ENCODE measurements at regions not wholly inside any gene's neighbourhood (a gene's known extent, or its start where the extent isn't known, plus 50 kb on each side); places are given as distances from the start of the nearest gene placed in this dataset.
"Not testable (repeated sequence)": the region's sequence is repeated elsewhere in the genome, so short reads cannot be mapped to it uniquely, and the experiment has no call there.

- no peak overlapping the region for H3K27ac ChIP-seq (ENCODE audit: low read depth in 1 of 2, low read length in 2 of 2)
- Mint-ChIP-seq H3K9me3 (peaks cover 2% of the 10 kb centered on the region), H3K4me3 (no peak overlapping the region), H3K36me3 (ENCODE audit: low read depth) (no peaks in the 10 kb centered on the region), H3K4me1 (ENCODE audit: low read depth) (no peaks in the 10 kb centered on the region), H3K27ac (no peak overlapping the region), H3K27me3 (peaks cover 5% of the 10 kb centered on the region)
- H3K4me1 ChIP-seq (ENCODE audit: insufficient read depth, low read length) = no peaks in the 10 kb centered on the region
- peaks cover 0 to 15% of the 10 kb centered on the region in 2 experiments for H3K9me3 ChIP-seq (ENCODE audit: control insufficient read depth in 1 of 2, insufficient read depth in 1 of 2, low read length in 2 of 2)
- no peaks in the 10 kb centered on the region for H3K36me3 ChIP-seq (ENCODE audit: insufficient read depth, low read length)
- ATAC-seq (ENCODE audit: poor library complexity) (no peak), DNase-seq (no peak)
- no peak for TF ChIP-seq CTCF (IDR thresholded peaks at IDR 0.05)
- intact Hi-C loops (cut with DNase I, micrococcal nuclease) = no loop called here
- ChIA-PET CTCF (interaction anchor here (0.5 kb wide), 1 partner anchor 451 kb away, joined by 3 read pairs; no protein-coding TSS in a partner anchor), POLR2A (no interaction called here)
- no peak overlapping the region for H3K4me3 ChIP-seq (ENCODE audit: low read length)
- no peaks in the 10 kb centered on the region for H3K27me3 ChIP-seq (ENCODE audit: control insufficient read depth in 1 of 2, insufficient read depth in 2 of 2, low read length in 2 of 2)
Measured at GRCh38 chr7:91620827-91621226, 259.7 kb downstream of the MTERF1 start.

GRCh38 chr7:91627324-91627723 lies 253.2 kb downstream of the MTERF1 start:
- ATAC-seq (ENCODE audit: poor library complexity); intact Hi-C loops (cut with DNase I, micrococcal nuclease); H3K27me3 Mint-ChIP-seq: not testable (repeated sequence)

GRCh38 chr7:91628742-91629141 lies 251.8 kb downstream of the MTERF1 start:
- ChIA-PET POLR2A (no interaction called here), CTCF (no interaction called here)
- no peaks in the 10 kb centered on the region for H3K4me1 Mint-ChIP-seq (ENCODE audit: low read depth)
- H3K27ac ChIP-seq (ENCODE audit: low read depth in 1 of 2, low read length in 2 of 2) = no peak overlapping the region
- no peaks in the 10 kb centered on the region for H3K4me1 ChIP-seq (ENCODE audit: insufficient read depth, low read length)
- no peak overlapping the region for H3K4me3 ChIP-seq (ENCODE audit: low read length)
- no peak overlapping the region for H3K27ac Mint-ChIP-seq
- H3K27me3 Mint-ChIP-seq = peaks cover 5% of the 10 kb centered on the region
- H3K27me3 ChIP-seq (ENCODE audit: control insufficient read depth in 1 of 2, insufficient read depth in 2 of 2, low read length in 2 of 2) = no peaks in the 10 kb centered on the region
- no peaks in the 10 kb centered on the region for H3K36me3 Mint-ChIP-seq (ENCODE audit: low read depth)
- no peak overlapping the region for H3K4me3 Mint-ChIP-seq
- ATAC-seq (ENCODE audit: poor library complexity) (no peak), DNase-seq (no peak)
- H3K9me3 Mint-ChIP-seq = no peaks in the 10 kb centered on the region
- intact Hi-C loops (cut with DNase I, micrococcal nuclease) = no loop called here
- no peaks in the 10 kb centered on the region for H3K36me3 ChIP-seq (ENCODE audit: insufficient read depth, low read length)
- no peak for TF ChIP-seq CTCF (IDR thresholded peaks at IDR 0.05)
- peaks cover 0 to 21% of the 10 kb centered on the region in 2 experiments for H3K9me3 ChIP-seq (ENCODE audit: control insufficient read depth in 1 of 2, insufficient read depth in 1 of 2, low read length in 2 of 2)

More at GRCh38 chr7:91627324-91627723, 253.2 kb downstream of the MTERF1 start:
- POLR2A ChIA-PET; H3K36me3 Mint-ChIP-seq (ENCODE audit: low read depth); DNase-seq; H3K4me1 ChIP-seq (ENCODE audit: insufficient read depth, low read length); CTCF ChIA-PET; H3K4me3 ChIP-seq (ENCODE audit: low read length); H3K4me3 Mint-ChIP-seq; H3K4me1 Mint-ChIP-seq (ENCODE audit: low read depth); H3K36me3 ChIP-seq (ENCODE audit: insufficient read depth, low read length); H3K27ac ChIP-seq (ENCODE audit: low read depth in 1 of 2, low read length in 2 of 2); H3K27ac Mint-ChIP-seq; H3K27me3 ChIP-seq (ENCODE audit: control insufficient read depth in 1 of 2, insufficient read depth in 2 of 2, low read length in 2 of 2); H3K9me3 Mint-ChIP-seq: not testable (repeated sequence)
- H3K9me3 ChIP-seq (ENCODE audit: control insufficient read depth in 1 of 2, insufficient read depth in 1 of 2, low read length in 2 of 2) = peaks cover 0 to 22% of the 10 kb centered on the region in 2 experiments

Data from CD4-positive, alpha-beta T cell (primary cell).